Cardiac muscle cell (in vitro differentiated cells and primary cell): ENCODE measurements at regions not wholly inside any gene's neighbourhood (a gene's known extent, or its start where the extent isn't known, plus 50 kb on each side); places are given as distances from the start of the nearest gene placed in this dataset.

ENCODE experiments used
- DNase-seq, 2 donors: peaks; one replicate each; pipeline versions ENCODE4 v3.0.0 to v3.0.0-alpha.2; 2010 to 2017; ENCODE audit warnings: low read depth in 1 of 2, low spot score in 1 of 2
- H3K27ac ChIP-seq: fragments of 200-600 bp; sonication (generic); 2 replicates; pipeline ENCODE4 v1.5.1; 2016
- H3K27me3 ChIP-seq: fragments of 200-600 bp; sonication (generic); 2 replicates; pipeline ENCODE4 v1.6.0; 2016; ENCODE audit warnings: control low read depth
- H3K36me3 ChIP-seq: fragments of 200-600 bp; sonication (generic); 2 replicates; pipeline ENCODE4 v1.5.1; 2016; ENCODE audit warnings: control low read depth
- H3K4me1 ChIP-seq: fragments of 200-600 bp; sonication (generic); 2 replicates; pipeline ENCODE4 v1.8.1; 2017; ENCODE audit warnings: low read depth, mild to moderate bottlenecking, mixed run types
- H3K4me3 ChIP-seq: fragments of 200-600 bp; sonication (generic); 2 replicates; pipeline ENCODE4 v1.5.1; 2016; ENCODE audit warnings: mild to moderate bottlenecking
- H3K9me3 ChIP-seq: fragments of 200-600 bp; sonication (generic); 2 replicates; pipeline ENCODE4 v1.5.1; 2017; ENCODE audit warnings: low read depth, mild to moderate bottlenecking, control low read depth
- CTCF ChIP-seq: IDR thresholded peaks from 2 replicates; pipeline ENCODE4 v1.5.1; 2012; ENCODE audit warnings: low read depth, mild to moderate bottlenecking, low read length

GRCh38 chr1:5690898-5691297, 301.3 kb downstream of the NPHP4 start:
- Histone ChIP-seq H3K36me3 (no peaks in the 10 kb centered on the region), H3K27me3 (no peaks in the 10 kb centered on the region), H3K4me1 (no peaks in the 10 kb centered on the region), H3K27ac (no peak overlapping the region), H3K4me3 (no peak overlapping the region), H3K9me3 (no peaks in the 10 kb centered on the region)
- no peak for TF ChIP-seq CTCF
- DNase-seq = no peak

- no peak for DNase-seq
- H3K4me1 ChIP-seq = no peaks in the 10 kb centered on the region
- H3K36me3 ChIP-seq = no peaks in the 10 kb centered on the region
- H3K4me3 ChIP-seq = no peak overlapping the region
- no peaks in the 10 kb centered on the region for H3K27me3 ChIP-seq
- H3K27ac ChIP-seq = no peak overlapping the region
- TF ChIP-seq CTCF = no peak
- H3K9me3 ChIP-seq = no peaks in the 10 kb centered on the region
Measured at GRCh38 chr1:5690291-5690690, 301.9 kb downstream of the NPHP4 start.

DNA sequence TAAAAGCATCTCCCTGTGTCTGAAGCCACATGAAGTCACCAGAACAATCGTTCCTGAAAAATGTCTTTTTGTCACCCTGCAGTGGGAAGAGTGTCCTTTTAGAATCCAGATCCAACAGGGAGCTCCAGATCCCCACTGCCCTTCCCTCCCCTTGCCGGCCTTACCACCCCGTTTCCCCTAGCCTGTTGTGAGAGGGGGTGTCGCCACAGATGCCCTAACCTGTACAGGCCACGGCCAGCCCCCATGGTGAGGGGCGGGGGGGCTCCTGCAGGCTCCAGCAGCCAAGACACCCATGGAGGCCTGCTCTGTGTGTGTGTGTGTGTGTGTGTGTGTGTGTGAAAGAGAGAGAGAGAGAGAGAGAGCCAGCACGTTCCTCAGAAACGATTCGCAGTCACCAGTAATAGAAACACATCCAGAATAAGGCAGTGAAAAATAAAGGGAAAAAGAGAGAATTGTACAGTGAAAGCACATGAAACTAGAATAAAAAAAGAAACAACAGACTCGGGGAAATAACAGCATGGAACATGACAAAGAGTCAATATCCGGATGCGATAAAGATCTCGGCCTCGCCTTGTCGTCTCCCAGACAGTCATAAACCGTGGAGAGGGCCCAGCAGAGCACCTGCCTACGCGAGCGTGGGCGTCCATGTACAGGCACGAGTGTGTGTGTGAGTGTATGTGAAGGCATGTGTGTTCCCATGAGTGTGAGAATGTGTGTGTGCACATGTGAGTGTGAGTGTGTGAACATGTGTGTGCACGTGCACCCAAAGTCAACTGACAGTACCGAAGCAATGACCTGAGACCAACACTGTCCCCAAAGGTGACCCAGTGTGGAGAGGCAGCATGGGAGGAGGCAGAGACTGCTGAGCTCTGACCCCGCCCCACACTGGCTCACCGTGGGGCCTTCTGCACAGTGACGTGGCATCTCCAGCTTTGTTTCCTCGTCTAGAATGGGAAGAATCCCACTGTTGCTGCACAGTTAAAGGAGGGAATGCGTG, 303.8 kb downstream of the NPHP4 start:
- Histone ChIP-seq H3K27ac (no peak overlapping the region), H3K27me3 (no peaks in the 10 kb centered on the region), H3K4me3 (no peak overlapping the region), H3K4me1 (no peaks in the 10 kb centered on the region), H3K36me3 (no peaks in the 10 kb centered on the region), H3K9me3 (no peaks in the 10 kb centered on the region)
- DNase-seq = no peak
- no peak for TF ChIP-seq CTCF

- no peak for TF ChIP-seq CTCF
- Histone ChIP-seq H3K9me3 (no peaks in the 10 kb centered on the region), H3K27me3 (no peaks in the 10 kb centered on the region), H3K4me3 (no peak overlapping the region), H3K4me1 (no peaks in the 10 kb centered on the region), H3K27ac (no peak overlapping the region), H3K36me3 (no peaks in the 10 kb centered on the region)
- DNase-seq = no peak
Measured at GRCh38 chr1:5686925-5687706, 305.1 kb downstream of the NPHP4 start.

- Histone ChIP-seq H3K4me3 (no peak overlapping the region), H3K27me3 (no peaks in the 10 kb centered on the region), H3K9me3 (no peaks in the 10 kb centered on the region), H3K4me1 (no peaks in the 10 kb centered on the region), H3K36me3 (no peaks in the 10 kb centered on the region), H3K27ac (no peak overlapping the region)
- DNase-seq = no peak
- no peak for TF ChIP-seq CTCF
Measured at GRCh38 chr1:5686195-5686594, 306.0 kb downstream of the NPHP4 start.
